CD14-positive monocyte (primary cell): ENCODE measurements at regions not wholly inside any gene's neighbourhood (a gene's known extent, or its start where the extent isn't known, plus 50 kb on each side); places are given as distances from the start of the nearest gene placed in this dataset.

Source experiments
- DNase-seq, 3 donors: peaks; one replicate each; pipeline ENCODE4 v3.0.0-alpha.2; 2011 to 2022
- H2AFZ ChIP-seq: 2 replicates; pipeline ENCODE4 v1.6.0; 2012; ENCODE audit warnings: mild to moderate bottlenecking, low read depth, low read length, inconsistent platforms; ENCODE audit not compliant: insufficient read depth, poor library complexity, severe bottlenecking
- H3K27ac ChIP-seq, 2 donors: 1 replicate in 1 of 2; 2 replicates in 1 of 2; pipeline ENCODE4 v1.5.1; 2012 to 2013; ENCODE audit warnings: low read length in 2 of 2, control low read depth in 1 of 2, inconsistent platforms in 1 of 2, low read depth in 1 of 2, mild to moderate bottlenecking in 1 of 2
- H3K27me3 ChIP-seq, 2 donors: one replicate each; pipeline versions ENCODE4 v1.6.0 to v1.6.1; 2011 to 2013; ENCODE audit warnings: low read length in 2 of 2; ENCODE audit not compliant: control insufficient read depth in 2 of 2, insufficient read depth in 2 of 2
- H3K36me3 ChIP-seq, 2 donors: replicated peaks in 1 of 2; 1 replicate in 1 of 2; 2 replicates in 1 of 2; pipeline versions ENCODE4 v1.5.1 to v1.6.1; 2012 to 2013; ENCODE audit warnings: low read length in 2 of 2, control low read depth in 1 of 2, inconsistent platforms in 1 of 2, mild to moderate bottlenecking in 1 of 2; ENCODE audit not compliant: insufficient read depth in 2 of 2, control insufficient read depth in 1 of 2
- H3K4me1 ChIP-seq, 2 donors: 1 replicate in 1 of 2; 2 replicates in 1 of 2; pipeline versions ENCODE4 v1.5.1 to v1.6.1; 2012 to 2013; ENCODE audit warnings: low read length in 2 of 2, control low read depth in 1 of 2, inconsistent platforms in 1 of 2, mild to moderate bottlenecking in 1 of 2, moderate library complexity in 1 of 2; ENCODE audit not compliant: insufficient read depth in 2 of 2, control insufficient read depth in 1 of 2
- H3K4me2 ChIP-seq: replicated peaks from 2 replicates; pipeline ENCODE3; 2012; ENCODE audit warnings: low read length, moderate library complexity, mild to moderate bottlenecking; ENCODE audit not compliant: poor library complexity, severe bottlenecking; ENCODE audit errors: extremely low read depth
- H3K4me3 ChIP-seq, 3 experiments: fragments of 200-600 bp in 1 of 3; sonication (generic) in 1 of 3; replicated peaks in 1 of 3; 1 replicate in 2 of 3; 2 replicates in 1 of 3; pipeline ENCODE4 v1.5.1; 2011 to 2013; ENCODE audit warnings: low read length in 3 of 3, mild to moderate bottlenecking in 3 of 3, control low read depth in 2 of 3, low read depth in 2 of 3, inconsistent platforms in 1 of 3, moderate library complexity in 1 of 3
- H3K79me2 ChIP-seq: 2 replicates; pipeline ENCODE4 v1.6.0; 2012; ENCODE audit warnings: mild to moderate bottlenecking, control low read depth, inconsistent platforms, low read length, moderate library complexity; ENCODE audit not compliant: insufficient read depth
- H3K9ac ChIP-seq: 2 replicates; pipeline ENCODE4 v1.6.0; 2017; ENCODE audit warnings: low read length, mild to moderate bottlenecking; ENCODE audit not compliant: insufficient read depth, poor library complexity, severe bottlenecking
- H3K9me3 ChIP-seq, 2 donors: replicated peaks in 1 of 2; 1 replicate in 1 of 2; 2 replicates in 1 of 2; pipeline versions ENCODE4 v1.5.1 to v1.6.1; 2012 to 2013; ENCODE audit warnings: low read length in 2 of 2, control low read depth in 1 of 2; ENCODE audit not compliant: control insufficient read depth in 1 of 2, insufficient read depth in 1 of 2
- H4K20me1 ChIP-seq: 2 replicates; pipeline ENCODE4 v1.6.0; 2012; ENCODE audit warnings: mild to moderate bottlenecking, low read length, control low read depth, moderate library complexity; ENCODE audit not compliant: insufficient read depth
- H3K27ac Mint-ChIP-seq, 7 donors: one replicate each; pipeline ENCODE4 v1.8.0; 2020; ENCODE audit warnings: mild to moderate bottlenecking in 7 of 7, mixed read lengths in 7 of 7, moderate library complexity in 6 of 7, inconsistent platforms in 2 of 7
- H3K27me3 Mint-ChIP-seq, 3 donors: one replicate each; pipeline ENCODE4 v1.8.0; 2021 to 2022; ENCODE audit warnings: low read depth in 3 of 3, mild to moderate bottlenecking in 3 of 3, mixed read lengths in 3 of 3, moderate library complexity in 3 of 3, inconsistent platforms in 1 of 3
- H3K36me3 Mint-ChIP-seq, 2 donors: one replicate each; pipeline ENCODE4 v1.8.0; 2020; ENCODE audit warnings: mixed read lengths in 2 of 2, inconsistent platforms in 1 of 2, mild to moderate bottlenecking in 1 of 2
- H3K4me1 Mint-ChIP-seq: one replicate; pipeline ENCODE4 v1.8.0; 2020; ENCODE audit warnings: mild to moderate bottlenecking, mixed read lengths
- H3K4me3 Mint-ChIP-seq, 2 donors: one replicate each; pipeline ENCODE4 v1.8.0; 2020; ENCODE audit warnings: mild to moderate bottlenecking in 2 of 2, mixed read lengths in 2 of 2, moderate library complexity in 1 of 2
- H3K9me3 Mint-ChIP-seq, 7 donors: one replicate each; pipeline ENCODE4 v1.8.0; 2020 to 2022; ENCODE audit warnings: mixed read lengths in 7 of 7, mild to moderate bottlenecking in 6 of 7, moderate library complexity in 6 of 7, inconsistent platforms in 2 of 7
- CTCF ChIP-seq: fragments of 200-600 bp; IDR thresholded peaks from one replicate; pipeline ENCODE4 v1.8.0; 2022; ENCODE audit warnings: antibody characterized with exemption, mild to moderate bottlenecking
- WGBS: methylation state at CpG from one replicate; pipeline ENCODE4 v1.1.5; 2013; ENCODE audit warnings: missing lambda C conversion rate; ENCODE audit not compliant: insufficient coverage; 5-methylcytosine and 5-hydroxymethylcytosine counted together
- intact Hi-C, 2 donors: fragments of 100-400 bp; cut with micrococcal nuclease; formaldehyde crosslinking; loops; one replicate each; pipeline versions ENCODE4 v1.15.0 to v1.15.1; 2023

GRCh38 chr2:150699218-150699617 is 211.8 kb upstream of the RND3 start:
- peaks cover 0 to 10% (median 2%) of the 10 kb centered on the region in 7 donors for H3K9me3 Mint-ChIP-seq
- intact Hi-C loops: no loop called here
- peaks cover 0 to 2% (median 0%) of the 10 kb centered on the region in 3 donors for H3K27me3 Mint-ChIP-seq
- no peaks in the 10 kb centered on the region for H3K36me3 Mint-ChIP-seq
- no peak for TF ChIP-seq CTCF
- Histone ChIP-seq H3K9me3 (peaks cover 0 to 3% of the 10 kb centered on the region in 2 donors), H3K4me2 (no peak overlapping the region), H3K4me1 (no peaks in the 10 kb centered on the region), H2AFZ (no peak overlapping the region), H3K27ac (no peak overlapping the region), H3K36me3 (no peaks in the 10 kb centered on the region), H3K9ac (no peak overlapping the region), H3K79me2 (no peaks in the 10 kb centered on the region), H3K27me3 (no peaks in the 10 kb centered on the region), H3K4me3 (no peak overlapping the region), H4K20me1 (no peaks in the 10 kb centered on the region)
- H3K4me1 Mint-ChIP-seq: no peaks in the 10 kb centered on the region
- no peak overlapping the region for H3K4me3 Mint-ChIP-seq
- DNase-seq: no peak
- WGBS: no CpG with 5 or more reads among the region's 1 CpG
- no peak overlapping the region for H3K27ac Mint-ChIP-seq

GRCh38 chr2:150698016-150698661 is 210.7 kb upstream of the RND3 start:
- H4K20me1 ChIP-seq: no peaks in the 10 kb centered on the region
- no peak overlapping the region for H3K27ac ChIP-seq
- Mint-ChIP-seq H3K4me1 (no peaks in the 10 kb centered on the region), H3K36me3 (no peaks in the 10 kb centered on the region), H3K4me3 (no peak overlapping the region), H3K9me3 (peaks cover 2 to 11% (median 3%) of the 10 kb centered on the region in 7 donors), H3K27me3 (peaks cover 0 to 2% (median 2%) of the 10 kb centered on the region in 3 donors), H3K27ac (no peak overlapping the region)
- H3K36me3 ChIP-seq: no peaks in the 10 kb centered on the region
- H3K4me3 ChIP-seq: no peak overlapping the region
- WGBS: 76% methylated on average over 2 of the region's 2 CpGs
- no peaks in the 10 kb centered on the region for H3K79me2 ChIP-seq
- H2AFZ ChIP-seq: no peak overlapping the region
- H3K27me3 ChIP-seq: no peaks in the 10 kb centered on the region
- H3K9me3 ChIP-seq: peaks cover 0 to 3% of the 10 kb centered on the region in 2 donors
- no peak for DNase-seq
- intact Hi-C loops: no loop called here
- H3K4me2 ChIP-seq: no peak overlapping the region
- no peak overlapping the region for H3K9ac ChIP-seq
- TF ChIP-seq CTCF: no peak
- no peaks in the 10 kb centered on the region for H3K4me1 ChIP-seq
